ENCODE measurements at regions not wholly inside any gene's neighbourhood (a gene's known extent, or its start where the extent isn't known, plus 50 kb on each side); places are given as distances from the start of the nearest gene placed in this dataset.

- H3K9ac ChIP-seq (ENCODE audit: low read length), result no peak overlapping the region
- H3K4me1 ChIP-seq (ENCODE audit: insufficient read depth, low read length, severe bottlenecking), result no peaks in the 10 kb centered on the region
- no peak for TF ChIP-seq EZH2 (IDR thresholded peaks at IDR 0.05; ENCODE audit: borderline replicate concordance, low read length)
- TF ChIP-seq CTCF (IDR thresholded peaks at IDR 0.05; ENCODE audit: low read length), result no peak
- no peak overlapping the region for H3K4me2 ChIP-seq (ENCODE audit: low read length)
- H3K9me3 ChIP-seq (ENCODE audit: low read length), result no peaks in the 10 kb centered on the region
- no peaks in the 10 kb centered on the region for H4K20me1 ChIP-seq (ENCODE audit: insufficient read depth, low read length)
- no peak overlapping the region for H2AFZ ChIP-seq (ENCODE audit: low read length)
- H3K4me3 ChIP-seq (ENCODE audit: low read depth, low read length, poor library complexity, severe bottlenecking), result no peak overlapping the region
- no peak overlapping the region for H3K27ac ChIP-seq (ENCODE audit: low read depth, low read length, poor library complexity, severe bottlenecking)
- H3K9me2 ChIP-seq (ENCODE audit: low read depth, low read length), result no peaks in the 10 kb centered on the region
- no peaks in the 10 kb centered on the region for H3K36me3 ChIP-seq (ENCODE audit: insufficient read depth, low read length)
- H3K79me2 ChIP-seq (ENCODE audit: insufficient read depth, low read length), result no peaks in the 10 kb centered on the region
- H3K27me3 ChIP-seq (ENCODE audit: insufficient read depth, low read length), result no peaks in the 10 kb centered on the region
- no peaks in the 10 kb centered on the region for H3F3A ChIP-seq (ENCODE audit: insufficient read depth, low read length)
Measured at GRCh38 chr12:113697651-113698509, 226.2 kb upstream of the LHX5 start.

- Histone ChIP-seq H3K79me2 (ENCODE audit: insufficient read depth, low read length) (no peaks in the 10 kb centered on the region), H2AFZ (ENCODE audit: low read length) (no peak overlapping the region), H4K20me1 (ENCODE audit: insufficient read depth, low read length) (no peaks in the 10 kb centered on the region), H3K36me3 (ENCODE audit: insufficient read depth, low read length) (no peaks in the 10 kb centered on the region), H3K9me2 (ENCODE audit: low read depth, low read length) (no peaks in the 10 kb centered on the region), H3K4me1 (ENCODE audit: insufficient read depth, low read length, severe bottlenecking) (no peaks in the 10 kb centered on the region), H3F3A (ENCODE audit: insufficient read depth, low read length) (no peaks in the 10 kb centered on the region), H3K9ac (ENCODE audit: low read length) (no peak overlapping the region), H3K4me3 (ENCODE audit: low read depth, low read length, poor library complexity, severe bottlenecking) (no peak overlapping the region), H3K4me2 (ENCODE audit: low read length) (no peak overlapping the region), H3K27me3 (ENCODE audit: insufficient read depth, low read length) (no peaks in the 10 kb centered on the region), H3K27ac (ENCODE audit: low read depth, low read length, poor library complexity, severe bottlenecking) (no peak overlapping the region), H3K9me3 (ENCODE audit: low read length) (no peaks in the 10 kb centered on the region)
- TF ChIP-seq EZH2 (IDR thresholded peaks at IDR 0.05; ENCODE audit: borderline replicate concordance, low read length) (no peak), CTCF (IDR thresholded peaks at IDR 0.05; ENCODE audit: low read length) (no peak)
Measured at GRCh38 chr12:113697104-113697503, 225.4 kb upstream of the LHX5 start.

- H3K9me2 ChIP-seq (ENCODE audit: low read depth, low read length), result no peaks in the 10 kb centered on the region
- H3K79me2 ChIP-seq (ENCODE audit: insufficient read depth, low read length), result no peaks in the 10 kb centered on the region
- H3K4me1 ChIP-seq (ENCODE audit: insufficient read depth, low read length, severe bottlenecking), result no peaks in the 10 kb centered on the region
- no peak overlapping the region for H3K27ac ChIP-seq (ENCODE audit: low read depth, low read length, poor library complexity, severe bottlenecking)
- no peaks in the 10 kb centered on the region for H3K9me3 ChIP-seq (ENCODE audit: low read length)
- no peaks in the 10 kb centered on the region for H4K20me1 ChIP-seq (ENCODE audit: insufficient read depth, low read length)
- no peak overlapping the region for H3K9ac ChIP-seq (ENCODE audit: low read length)
- H3F3A ChIP-seq (ENCODE audit: insufficient read depth, low read length), result no peaks in the 10 kb centered on the region
- no peaks in the 10 kb centered on the region for H3K27me3 ChIP-seq (ENCODE audit: insufficient read depth, low read length)
- H2AFZ ChIP-seq (ENCODE audit: low read length), result no peak overlapping the region
- H3K4me2 ChIP-seq (ENCODE audit: low read length), result no peak overlapping the region
- H3K4me3 ChIP-seq (ENCODE audit: low read depth, low read length, poor library complexity, severe bottlenecking), result no peak overlapping the region
- TF ChIP-seq CTCF (IDR thresholded peaks at IDR 0.05; ENCODE audit: low read length) (no peak), EZH2 (IDR thresholded peaks at IDR 0.05; ENCODE audit: borderline replicate concordance, low read length) (no peak)
- no peaks in the 10 kb centered on the region for H3K36me3 ChIP-seq (ENCODE audit: insufficient read depth, low read length)
Measured at GRCh38 chr12:113693693-113694092, 222.0 kb upstream of the LHX5 start.
